Thoracic aorta (tissue), 2 donors: ENCODE measurements at regions not wholly inside any gene's neighbourhood (a gene's known extent, or its start where the extent isn't known, plus 50 kb on each side); places are given as distances from the start of the nearest gene placed in this dataset.

Experiments
- ATAC-seq: fragments of 150-250 bp; one replicate; pipeline ENCODE4 v1.8.0; 2017; ENCODE audit warnings: low read depth; ENCODE audit not compliant: insufficient number of reproducible peaks, low FRiP score
- DNase-seq: peaks from one replicate; pipeline ENCODE4 v3.0.0-alpha.2; 2020; ENCODE audit warnings: low spot score
- H3K27ac ChIP-seq, 2 donors: fragments of 200-600 bp; sonication (generic); 1 replicate in 1 of 2; 2 replicates in 1 of 2; pipeline ENCODE4 v1.5.1; 2016; ENCODE audit warnings: mild to moderate bottlenecking in 2 of 2, moderate library complexity in 2 of 2
- H3K27me3 ChIP-seq: fragments of 200-600 bp; sonication (generic); replicated peaks from 2 replicates; pipeline ENCODE4 v1.6.0; 2016; ENCODE audit warnings: mild to moderate bottlenecking; ENCODE audit not compliant: insufficient read depth
- H3K36me3 ChIP-seq: fragments of 200-600 bp; sonication (generic); one replicate; pipeline ENCODE4 v1.5.1; 2016
- H3K4me1 ChIP-seq, 2 donors: fragments of 200-600 bp; sonication (generic); 1 replicate in 1 of 2; 2 replicates in 1 of 2; pipeline versions ENCODE4 v1.5.1 to v1.6.0; 2016; ENCODE audit warnings: low read depth in 2 of 2, mild to moderate bottlenecking in 1 of 2; ENCODE audit not compliant: control insufficient read depth in 1 of 2
- H3K4me3 ChIP-seq: fragments of 200-600 bp; sonication (generic); 2 replicates; pipeline ENCODE4 v1.5.1; 2016; ENCODE audit warnings: mild to moderate bottlenecking
- H3K9me3 ChIP-seq: fragments of 200-600 bp; sonication (generic); 2 replicates; pipeline ENCODE4 v1.5.1; 2016
- TF ChIP-seq, protein P1 (sequence below): fragments of 200-600 bp; sonication (generic); IDR thresholded peaks from one replicate; pipeline ENCODE4 v1.5.1; 2019; ENCODE audit warnings: antibody characterized with exemption

DNA sequence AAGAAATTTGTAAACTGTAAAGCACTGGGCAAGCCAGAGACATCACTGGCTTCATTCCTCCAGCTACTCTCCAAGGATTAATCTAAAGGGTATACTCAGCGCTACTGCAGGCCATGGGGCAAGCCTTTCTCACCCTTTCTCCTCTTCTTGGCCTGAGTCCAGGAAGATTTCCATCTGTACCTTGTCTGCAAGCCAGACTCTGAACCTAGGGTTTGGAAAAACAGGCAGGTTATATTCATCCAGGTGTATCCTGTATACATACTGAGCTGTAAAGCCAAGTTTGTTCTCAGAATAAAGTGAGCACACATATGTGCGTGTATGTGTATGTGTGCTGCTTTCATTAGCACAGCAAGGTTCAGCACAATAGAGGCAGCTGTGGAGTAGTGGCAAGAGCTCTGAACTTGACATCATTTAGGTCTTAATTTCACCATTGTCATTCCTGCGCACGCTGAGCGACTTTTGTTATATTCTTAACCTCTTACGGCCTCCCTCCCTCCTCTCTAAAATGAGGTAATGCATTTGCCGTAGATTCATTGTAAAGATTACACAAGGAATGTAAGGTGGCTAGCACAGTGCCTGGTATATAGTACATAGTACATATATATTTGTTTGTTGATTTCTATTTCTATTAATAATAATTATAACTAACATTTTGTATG lies 128.1 kb upstream of the JUN start:
- Histone ChIP-seq H3K27ac (no peak overlapping the region), H3K4me3 (no peak overlapping the region), H3K9me3 (peaks cover 12% of the 10 kb centered on the region), H3K27me3 (no peaks in the 10 kb centered on the region), H3K36me3 (no peaks in the 10 kb centered on the region), H3K4me1 (no peaks in the 10 kb centered on the region)
- no peak for ATAC-seq
- DNase-seq: no peak
- TF ChIP-seq, protein P1, sequence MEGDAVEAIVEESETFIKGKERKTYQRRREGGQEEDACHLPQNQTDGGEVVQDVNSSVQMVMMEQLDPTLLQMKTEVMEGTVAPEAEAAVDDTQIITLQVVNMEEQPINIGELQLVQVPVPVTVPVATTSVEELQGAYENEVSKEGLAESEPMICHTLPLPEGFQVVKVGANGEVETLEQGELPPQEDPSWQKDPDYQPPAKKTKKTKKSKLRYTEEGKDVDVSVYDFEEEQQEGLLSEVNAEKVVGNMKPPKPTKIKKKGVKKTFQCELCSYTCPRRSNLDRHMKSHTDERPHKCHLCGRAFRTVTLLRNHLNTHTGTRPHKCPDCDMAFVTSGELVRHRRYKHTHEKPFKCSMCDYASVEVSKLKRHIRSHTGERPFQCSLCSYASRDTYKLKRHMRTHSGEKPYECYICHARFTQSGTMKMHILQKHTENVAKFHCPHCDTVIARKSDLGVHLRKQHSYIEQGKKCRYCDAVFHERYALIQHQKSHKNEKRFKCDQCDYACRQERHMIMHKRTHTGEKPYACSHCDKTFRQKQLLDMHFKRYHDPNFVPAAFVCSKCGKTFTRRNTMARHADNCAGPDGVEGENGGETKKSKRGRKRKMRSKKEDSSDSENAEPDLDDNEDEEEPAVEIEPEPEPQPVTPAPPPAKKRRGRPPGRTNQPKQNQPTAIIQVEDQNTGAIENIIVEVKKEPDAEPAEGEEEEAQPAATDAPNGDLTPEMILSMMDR: no peak

DNA sequence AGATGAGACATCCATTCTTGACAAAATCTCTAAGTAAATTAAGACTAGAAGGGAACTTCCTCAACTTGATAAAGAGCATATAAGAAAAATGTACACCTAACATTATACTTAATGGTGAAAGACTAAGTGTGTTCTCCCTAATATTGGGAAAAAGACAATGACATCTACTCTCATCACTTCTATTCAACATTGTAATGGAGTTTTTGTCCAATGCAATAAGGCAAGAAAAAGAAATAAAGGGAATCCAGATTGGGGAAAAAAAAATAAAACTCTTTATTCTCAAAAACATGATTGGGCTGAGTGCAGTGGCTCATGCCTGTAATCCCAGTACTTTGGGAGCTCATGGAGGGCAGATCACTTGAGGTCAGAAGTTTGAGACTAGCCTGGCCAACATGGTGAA lies 131.1 kb upstream of the JUN start:
- Histone ChIP-seq H3K36me3 (no peaks in the 10 kb centered on the region), H3K27ac (no peak overlapping the region), H3K9me3 (peaks cover 12% of the 10 kb centered on the region), H3K4me3 (no peak overlapping the region), H3K27me3 (no peaks in the 10 kb centered on the region), H3K4me1 (no peaks in the 10 kb centered on the region)
- DNase-seq (no peak), ATAC-seq (no peak)
- TF ChIP-seq, protein P1: no peak

DNA sequence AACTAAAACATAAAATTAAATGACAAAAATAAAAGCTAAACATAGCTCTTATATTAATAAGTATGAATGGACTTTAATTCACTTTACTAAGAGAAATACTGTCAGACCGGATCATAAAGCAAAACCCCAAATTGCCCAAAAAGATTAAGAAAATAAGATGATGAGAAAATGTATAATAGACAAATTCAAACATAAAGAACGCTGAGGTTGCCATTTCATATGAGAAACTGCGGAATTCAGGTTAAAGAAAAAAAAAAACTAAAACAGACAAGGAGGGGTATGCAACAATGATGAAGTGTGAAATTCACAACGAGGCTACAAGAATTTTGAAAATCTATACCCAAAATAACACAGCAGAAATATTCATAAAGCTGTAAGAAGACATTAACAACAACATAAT lies 133.6 kb upstream of the JUN start:
- Histone ChIP-seq H3K4me1 (peaks cover 4 to 5% of the 10 kb centered on the region in 2 donors), H3K27me3 (no peaks in the 10 kb centered on the region), H3K9me3 (peaks cover 12% of the 10 kb centered on the region), H3K27ac (no peak overlapping the region), H3K4me3 (no peak overlapping the region), H3K36me3 (no peaks in the 10 kb centered on the region)
- TF ChIP-seq, protein P1: no peak
- ATAC-seq: no peak
- DNase-seq: no peak

DNA sequence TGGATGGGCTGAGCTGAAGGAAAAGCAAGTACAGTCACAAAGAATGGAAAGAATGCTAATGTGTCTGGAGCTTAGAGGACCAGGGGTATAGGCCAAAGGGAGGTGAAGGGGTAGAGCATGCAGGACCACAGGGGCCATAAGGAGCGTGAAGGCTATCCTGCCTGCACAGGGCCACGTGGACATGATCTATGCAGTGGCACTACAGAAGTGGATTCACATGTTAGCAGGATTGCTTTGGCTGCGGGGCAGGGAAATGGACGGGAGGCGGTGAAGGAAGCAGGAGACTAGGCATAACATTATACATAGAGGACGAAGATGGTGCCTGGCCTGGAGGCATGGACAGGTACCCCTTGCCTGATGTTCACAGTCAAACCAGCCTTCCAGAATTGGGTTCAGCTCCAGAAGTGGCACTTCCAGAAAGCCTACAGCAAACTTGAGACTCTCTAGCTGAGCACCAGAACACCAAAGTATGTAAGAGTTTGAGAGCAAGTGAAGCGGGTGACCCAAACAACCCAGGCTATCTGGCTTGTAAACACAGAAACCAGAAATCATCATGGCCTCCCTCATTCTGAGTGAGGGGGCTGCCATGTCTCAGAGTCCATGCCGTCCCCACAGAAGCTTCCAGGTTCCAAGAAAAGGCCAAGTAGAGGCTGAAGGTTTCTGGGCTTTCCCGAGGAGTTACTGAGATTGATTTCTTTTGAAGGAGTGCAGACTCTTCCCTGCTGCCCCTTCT lies 135.5 kb upstream of the JUN start:
- H3K4me1 ChIP-seq: peaks cover 7 to 9% of the 10 kb centered on the region in 2 donors
- TF ChIP-seq, protein P1: no peak
- ATAC-seq: no peak
- H3K9me3 ChIP-seq: peaks cover 12% of the 10 kb centered on the region
- DNase-seq: no peak
- H3K4me3 ChIP-seq: no peak overlapping the region
- H3K36me3 ChIP-seq: no peaks in the 10 kb centered on the region
- H3K27ac ChIP-seq: no peak overlapping the region
- no peaks in the 10 kb centered on the region for H3K27me3 ChIP-seq

DNA sequence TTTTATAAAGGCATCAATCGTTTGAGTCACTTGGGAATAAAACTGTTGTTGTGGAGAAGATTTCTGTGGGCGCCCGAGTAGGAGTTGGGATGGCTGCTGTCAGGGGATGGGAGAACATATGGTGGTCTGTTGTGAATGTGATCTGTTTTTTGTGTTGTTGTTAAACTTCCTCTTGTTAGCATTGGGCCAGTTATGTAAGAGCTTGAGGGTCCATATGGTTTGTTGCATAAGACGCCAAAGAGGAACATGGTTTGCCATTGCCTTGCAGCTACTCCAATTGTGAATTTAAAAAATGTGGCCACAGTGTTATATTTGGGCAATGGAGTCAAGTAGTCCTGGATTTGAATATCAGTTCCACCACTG lies 136.1 kb upstream of the JUN start:
- DNase-seq (no peak), ATAC-seq (no peak)
- Histone ChIP-seq H3K27ac (no peak overlapping the region), H3K4me3 (no peak overlapping the region), H3K27me3 (no peaks in the 10 kb centered on the region), H3K36me3 (no peaks in the 10 kb centered on the region), H3K4me1 (peaks cover 7 to 9% of the 10 kb centered on the region in 2 donors), H3K9me3 (peaks cover 7% of the 10 kb centered on the region)
- TF ChIP-seq, protein P1: no peak
